GM12878 (cell line): ENCODE measurements at regions not wholly inside any gene's neighbourhood (a gene's known extent, or its start where the extent isn't known, plus 50 kb on each side); places are given as distances from the start of the nearest gene placed in this dataset.

Source experiments
- ATAC-seq: fragments of 200-7000 bp; cut with Tn5 transposase; 3 replicates; pipeline ENCODE4 v1.9.1; 2020; ENCODE audit warnings: mild to moderate bottlenecking, moderate library complexity
- BruUV-seq: library from RNA; stranded (reverse); fragments of 400-500 nt; replicated peaks from 2 replicates; lab custom pipeline; 2021; lab: Mats Ljungman, UMichigan
- CTCF ChIA-PET: fragments of 300-600 bp; sonication (Branson Sonifier 250); formaldehyde crosslinking; extraction: SDS; loops from one replicate; lab custom pipeline; 2021; ENCODE audit warnings: inconsistent platforms; lab: Yijun Ruan, JAX
- POLR2A ChIA-PET: fragments of 350-600 bp; formaldehyde crosslinking; extraction: SDS; loops from one replicate; lab custom pipeline; 2021; ENCODE audit warnings: inconsistent platforms; lab: Charles Lee
- RAD21 ChIA-PET: fragments of 300-600 bp; sonication (Branson Sonifier 250); formaldehyde crosslinking; loops from one replicate; lab custom pipeline; 2023; ENCODE audit warnings: antibody characterized with exemption; ENCODE audit not compliant: unreplicated experiment; lab: Charles Lee
- SMC1A ChIA-PET: fragments of 300-600 bp; sonication (Branson Sonifier 250); formaldehyde crosslinking; loops from one replicate; lab custom pipeline; 2023; ENCODE audit not compliant: unreplicated experiment, uncharacterized antibody; lab: Charles Lee
- DNase-seq: peaks from one replicate; pipeline ENCODE4 v3.0.0-alpha.2; 2011; ENCODE audit warnings: low read depth, low spot score
- FAIRE-seq: peaks from 3 replicates; lab custom pipeline; 2011; peaks lifted over from hg19 to GRCh38; lab: Jason Lieb, UNC
- H2AFZ ChIP-seq: 2 replicates; pipeline ENCODE4 v1.6.0; 2011; ENCODE audit warnings: low read depth, low read length, control low read depth; ENCODE audit not compliant: control insufficient read depth
- H3K27ac ChIP-seq: 2 replicates; pipeline ENCODE4 v1.5.1; 2011; ENCODE audit warnings: control low read depth; ENCODE audit not compliant: control insufficient read depth, insufficient read depth
- H3K27me3 ChIP-seq, 2 experiments: replicated peaks in 1 of 2; 2 replicates each; pipeline versions ENCODE4 v1.6.0 to v1.6.1; 2011; ENCODE audit warnings: low read length in 1 of 2; ENCODE audit not compliant: control insufficient read depth in 2 of 2, insufficient read depth in 2 of 2
- H3K36me3 ChIP-seq, 2 experiments: 2 replicates each; pipeline ENCODE4 v1.5.1; 2011; ENCODE audit warnings: low read length in 1 of 2; ENCODE audit not compliant: control insufficient read depth in 2 of 2, insufficient read depth in 2 of 2
- H3K4me1 ChIP-seq: 2 replicates; pipeline ENCODE4 v1.6.1; 2011; ENCODE audit warnings: mild to moderate bottlenecking, low read length, moderate library complexity, mixed read lengths; ENCODE audit not compliant: control insufficient read depth, insufficient read depth
- H3K4me2 ChIP-seq: 2 replicates; pipeline ENCODE4 v1.6.0; 2011; ENCODE audit warnings: control low read depth; ENCODE audit not compliant: control insufficient read depth, insufficient read depth
- H3K4me3 ChIP-seq: fragments of 200-600 bp; sonication (generic); 2 replicates; pipeline ENCODE4 v1.5.1; 2016
- H3K79me2 ChIP-seq: 2 replicates; pipeline ENCODE4 v1.6.0; 2011; ENCODE audit warnings: low read length; ENCODE audit not compliant: control insufficient read depth, insufficient read depth
- H3K9ac ChIP-seq: 2 replicates; pipeline ENCODE4 v1.8.0; 2011; ENCODE audit warnings: low read length, control low read depth, mixed read lengths; ENCODE audit not compliant: control insufficient read depth, insufficient read depth
- H3K9me3 ChIP-seq: replicated peaks from 3 replicates; pipeline ENCODE4 v1.5.1; 2011; ENCODE audit warnings: mild to moderate bottlenecking, low read length; ENCODE audit not compliant: control insufficient read depth, insufficient read depth
- H4K20me1 ChIP-seq: 2 replicates; pipeline ENCODE4 v1.6.0; 2011; ENCODE audit not compliant: control insufficient read depth, insufficient read depth
- ASH2L ChIP-seq: fragments of 300-600, 200-600 bp; sonication (generic); IDR thresholded peaks from 2 replicates; pipeline ENCODE4 v1.6.1; 2017; ENCODE audit warnings: low read depth, mild to moderate bottlenecking, borderline replicate concordance
- BRCA1 ChIP-seq: IDR thresholded peaks from 2 replicates; pipeline ENCODE4 v1.6.1; 2011; ENCODE audit warnings: low read depth, low read length, improper control_type of control experiment
- GATAD2B ChIP-seq: fragments of 450-650 bp; conservative IDR thresholded peaks from 2 replicates; pipeline ENCODE4 v1.6.1; 2017; ENCODE audit warnings: low read depth, mild to moderate bottlenecking, moderate library complexity
- LARP7 ChIP-seq: fragments of 450-650 bp; IDR thresholded peaks from 2 replicates; pipeline ENCODE4 v1.6.1; 2017; ENCODE audit warnings: mild to moderate bottlenecking
- NFYA ChIP-seq: IDR thresholded peaks from 2 replicates; pipeline ENCODE4 v1.6.1; 2011; ENCODE audit warnings: low read depth, mild to moderate bottlenecking, low read length, improper control_type of control experiment, borderline replicate concordance
- PML ChIP-seq: IDR thresholded peaks from 2 replicates; pipeline ENCODE4 v1.6.1; 2012; ENCODE audit warnings: low read length, inconsistent platforms
- SIN3A ChIP-seq: IDR thresholded peaks from 2 replicates; pipeline ENCODE4 v1.6.1; 2012; ENCODE audit warnings: low read depth, low read length, improper control_type of control experiment
- SUZ12 ChIP-seq: fragments of 200-600 bp; sonication (generic); IDR thresholded peaks from one replicate; pipeline ENCODE4 v1.6.1; 2018; ENCODE audit warnings: antibody characterized with exemption, mild to moderate bottlenecking; ENCODE audit not compliant: unreplicated experiment
- WGBS: methylation state at CpG from one replicate; pipeline ENCODE4 v1.1.6; 2016; ENCODE audit warnings: low lambda C conversion rate; ENCODE audit not compliant: insufficient replicate concordance, insufficient coverage; ENCODE audit errors: missing lambda C conversion rate; 5-methylcytosine and 5-hydroxymethylcytosine counted together
- in situ Hi-C: fragments of 300-500 bp; cut with MboI; formaldehyde crosslinking; loops from 9 replicates; pipeline ENCODE4 v1.14.3; 2018; ENCODE audit warnings: mixed read lengths
- intact Hi-C: fragments of 100-400 bp; cut with micrococcal nuclease; formaldehyde crosslinking; loops from one replicate; pipeline ENCODE4 v1.14.2; 2022; ENCODE audit not compliant: unreplicated experiment
- TF ChIP-seq, protein P1 (sequence below): fragments of 450-650 bp; IDR thresholded peaks from 2 replicates; pipeline ENCODE4 v1.6.1; 2017; ENCODE audit warnings: antibody characterized with exemption, mild to moderate bottlenecking, moderate library complexity
- TF ChIP-seq, protein P2 (sequence below): IDR thresholded peaks from 2 replicates; pipeline ENCODE4 v1.6.1; 2012; ENCODE audit warnings: mild to moderate bottlenecking, low read depth, low read length

DNA sequence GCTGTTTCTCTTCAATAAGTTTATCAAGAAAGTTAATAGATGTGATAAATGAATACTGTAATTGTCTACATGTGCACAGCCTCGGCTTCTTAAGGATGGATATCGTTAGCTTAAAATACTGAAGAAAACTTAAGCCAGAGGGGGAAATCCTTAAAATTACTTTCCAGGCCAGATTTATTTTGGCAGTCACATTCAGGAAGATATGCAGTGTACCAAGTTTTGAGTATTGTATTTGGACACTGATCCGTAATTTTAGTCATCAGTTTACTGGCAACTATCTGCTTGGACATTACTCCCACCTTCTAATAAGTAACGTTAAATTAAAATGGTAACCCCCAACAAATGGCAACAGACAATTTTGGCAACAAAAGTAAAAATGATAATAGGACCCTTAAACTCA, 770.0 kb upstream of the ZEB2 start:
- FAIRE-seq (no peak), ATAC-seq (no peak), DNase-seq (no peak)
- WGBS: 31% methylated on average over 4 of the region's 4 CpGs
- H3K4me2 ChIP-seq: no peak overlapping the region
- SMC1A ChIA-PET: no interaction called here
- H3K9ac ChIP-seq: no peak overlapping the region
- BruUV-seq: no TSS peak
- no peaks in the 10 kb centered on the region for H3K4me1 ChIP-seq
- no peak overlapping the region for H2AFZ ChIP-seq
- H3K27ac ChIP-seq: no peak overlapping the region
- POLR2A ChIA-PET: no interaction called here
- in situ Hi-C loops: no loop called here
- no peak overlapping the region for H3K4me3 ChIP-seq
- no peaks in the 10 kb centered on the region for H3K79me2 ChIP-seq
- TF ChIP-seq, protein P1, sequence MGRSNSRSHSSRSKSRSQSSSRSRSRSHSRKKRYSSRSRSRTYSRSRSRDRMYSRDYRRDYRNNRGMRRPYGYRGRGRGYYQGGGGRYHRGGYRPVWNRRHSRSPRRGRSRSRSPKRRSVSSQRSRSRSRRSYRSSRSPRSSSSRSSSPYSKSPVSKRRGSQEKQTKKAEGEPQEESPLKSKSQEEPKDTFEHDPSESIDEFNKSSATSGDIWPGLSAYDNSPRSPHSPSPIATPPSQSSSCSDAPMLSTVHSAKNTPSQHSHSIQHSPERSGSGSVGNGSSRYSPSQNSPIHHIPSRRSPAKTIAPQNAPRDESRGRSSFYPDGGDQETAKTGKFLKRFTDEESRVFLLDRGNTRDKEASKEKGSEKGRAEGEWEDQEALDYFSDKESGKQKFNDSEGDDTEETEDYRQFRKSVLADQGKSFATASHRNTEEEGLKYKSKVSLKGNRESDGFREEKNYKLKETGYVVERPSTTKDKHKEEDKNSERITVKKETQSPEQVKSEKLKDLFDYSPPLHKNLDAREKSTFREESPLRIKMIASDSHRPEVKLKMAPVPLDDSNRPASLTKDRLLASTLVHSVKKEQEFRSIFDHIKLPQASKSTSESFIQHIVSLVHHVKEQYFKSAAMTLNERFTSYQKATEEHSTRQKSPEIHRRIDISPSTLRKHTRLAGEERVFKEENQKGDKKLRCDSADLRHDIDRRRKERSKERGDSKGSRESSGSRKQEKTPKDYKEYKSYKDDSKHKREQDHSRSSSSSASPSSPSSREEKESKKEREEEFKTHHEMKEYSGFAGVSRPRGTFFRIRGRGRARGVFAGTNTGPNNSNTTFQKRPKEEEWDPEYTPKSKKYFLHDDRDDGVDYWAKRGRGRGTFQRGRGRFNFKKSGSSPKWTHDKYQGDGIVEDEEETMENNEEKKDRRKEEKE: no peak
- no peak for TF ChIP-seq ASH2L
- no peak for TF ChIP-seq NFYA
- no peak for TF ChIP-seq SUZ12
- TF ChIP-seq SIN3A: no peak
- no peak for TF ChIP-seq BRCA1
- TF ChIP-seq, protein P2, sequence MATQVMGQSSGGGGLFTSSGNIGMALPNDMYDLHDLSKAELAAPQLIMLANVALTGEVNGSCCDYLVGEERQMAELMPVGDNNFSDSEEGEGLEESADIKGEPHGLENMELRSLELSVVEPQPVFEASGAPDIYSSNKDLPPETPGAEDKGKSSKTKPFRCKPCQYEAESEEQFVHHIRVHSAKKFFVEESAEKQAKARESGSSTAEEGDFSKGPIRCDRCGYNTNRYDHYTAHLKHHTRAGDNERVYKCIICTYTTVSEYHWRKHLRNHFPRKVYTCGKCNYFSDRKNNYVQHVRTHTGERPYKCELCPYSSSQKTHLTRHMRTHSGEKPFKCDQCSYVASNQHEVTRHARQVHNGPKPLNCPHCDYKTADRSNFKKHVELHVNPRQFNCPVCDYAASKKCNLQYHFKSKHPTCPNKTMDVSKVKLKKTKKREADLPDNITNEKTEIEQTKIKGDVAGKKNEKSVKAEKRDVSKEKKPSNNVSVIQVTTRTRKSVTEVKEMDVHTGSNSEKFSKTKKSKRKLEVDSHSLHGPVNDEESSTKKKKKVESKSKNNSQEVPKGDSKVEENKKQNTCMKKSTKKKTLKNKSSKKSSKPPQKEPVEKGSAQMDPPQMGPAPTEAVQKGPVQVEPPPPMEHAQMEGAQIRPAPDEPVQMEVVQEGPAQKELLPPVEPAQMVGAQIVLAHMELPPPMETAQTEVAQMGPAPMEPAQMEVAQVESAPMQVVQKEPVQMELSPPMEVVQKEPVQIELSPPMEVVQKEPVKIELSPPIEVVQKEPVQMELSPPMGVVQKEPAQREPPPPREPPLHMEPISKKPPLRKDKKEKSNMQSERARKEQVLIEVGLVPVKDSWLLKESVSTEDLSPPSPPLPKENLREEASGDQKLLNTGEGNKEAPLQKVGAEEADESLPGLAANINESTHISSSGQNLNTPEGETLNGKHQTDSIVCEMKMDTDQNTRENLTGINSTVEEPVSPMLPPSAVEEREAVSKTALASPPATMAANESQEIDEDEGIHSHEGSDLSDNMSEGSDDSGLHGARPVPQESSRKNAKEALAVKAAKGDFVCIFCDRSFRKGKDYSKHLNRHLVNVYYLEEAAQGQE: no peak
- TF ChIP-seq GATAD2B: no peak
- TF ChIP-seq PML: no peak
- no peak for TF ChIP-seq LARP7
- H3K27me3 ChIP-seq: no peaks in the 10 kb centered on the region; a peak in 2 of 4 replicates
- H3K9me3 ChIP-seq: no peaks in the 10 kb centered on the region
- RAD21 ChIA-PET: no interaction called here
- intact Hi-C loops: no loop called here
- no peaks in the 10 kb centered on the region for H4K20me1 ChIP-seq
- no peaks in the 10 kb centered on the region for H3K36me3 ChIP-seq
- CTCF ChIA-PET: no interaction called here
